ENCODE measurements at regions not wholly inside any gene's neighbourhood (a gene's known extent, or its start where the extent isn't known, plus 50 kb on each side); places are given as distances from the start of the nearest gene placed in this dataset.
"Not testable (repeated sequence)": the region's sequence is repeated elsewhere in the genome, so short reads cannot be mapped to it uniquely, and the experiment has no call there.

DNA sequence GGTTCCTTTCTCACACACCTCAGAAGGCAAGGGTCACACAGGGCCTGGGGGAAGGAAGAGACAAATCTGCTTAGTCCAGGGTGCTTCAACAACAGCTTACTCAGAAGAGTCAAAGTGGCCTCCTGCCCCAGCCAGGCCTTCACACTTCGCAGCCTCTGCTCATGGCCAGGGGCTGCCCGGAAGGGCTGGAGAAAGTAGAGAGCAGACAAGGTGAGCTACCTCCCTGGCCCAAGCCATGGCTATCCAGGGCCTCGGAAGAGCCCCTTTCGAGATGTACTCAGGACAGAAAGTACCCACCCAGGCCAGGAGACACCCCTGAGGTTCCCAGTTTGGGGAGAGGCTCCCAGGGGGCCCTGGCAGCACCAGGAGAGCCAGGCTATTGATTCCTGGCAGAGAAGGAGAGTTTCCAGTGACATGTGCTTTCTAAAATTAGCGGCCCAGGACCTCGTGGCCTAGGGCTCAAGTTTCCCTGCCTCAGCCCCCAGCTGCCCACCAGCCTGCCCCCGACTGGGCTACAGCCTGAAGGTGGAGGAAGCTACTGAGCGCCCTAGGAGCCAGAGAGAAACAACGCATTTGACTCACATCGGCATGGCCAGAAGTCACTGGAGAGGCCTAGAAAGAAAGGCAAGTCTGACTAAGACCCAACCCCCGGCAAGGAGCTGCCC is 533.2 kb downstream of the TP53TG3F start:
- peak overlapping the region in 1 of 21 experiments; percentile 24 for H3K27ac ChIP-seq
- not testable (repeated sequence) for H3K4me3 ChIP-seq

DNA sequence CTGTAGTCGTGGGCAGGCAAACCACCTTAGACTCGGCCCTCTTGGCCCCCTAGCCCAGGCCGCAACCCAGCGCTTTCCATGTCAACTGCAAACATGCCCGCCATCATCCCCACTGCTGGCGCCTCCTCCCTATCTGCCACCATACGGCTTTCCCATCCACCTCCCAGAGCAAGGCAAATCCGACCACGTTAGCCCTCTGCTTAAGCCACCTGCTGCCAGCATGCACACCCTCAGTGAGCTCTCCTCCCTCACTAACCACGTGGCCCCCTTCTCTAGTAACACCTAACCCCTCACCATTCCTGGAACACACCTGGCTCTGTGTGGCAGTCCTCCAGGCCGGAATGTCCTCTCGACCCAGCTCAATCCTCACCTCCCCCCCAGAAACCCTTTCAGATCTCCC is 534.8 kb downstream of the TP53TG3F start:
- not testable (repeated sequence) for H3K4me3 ChIP-seq, H3K27ac ChIP-seq

DNA sequence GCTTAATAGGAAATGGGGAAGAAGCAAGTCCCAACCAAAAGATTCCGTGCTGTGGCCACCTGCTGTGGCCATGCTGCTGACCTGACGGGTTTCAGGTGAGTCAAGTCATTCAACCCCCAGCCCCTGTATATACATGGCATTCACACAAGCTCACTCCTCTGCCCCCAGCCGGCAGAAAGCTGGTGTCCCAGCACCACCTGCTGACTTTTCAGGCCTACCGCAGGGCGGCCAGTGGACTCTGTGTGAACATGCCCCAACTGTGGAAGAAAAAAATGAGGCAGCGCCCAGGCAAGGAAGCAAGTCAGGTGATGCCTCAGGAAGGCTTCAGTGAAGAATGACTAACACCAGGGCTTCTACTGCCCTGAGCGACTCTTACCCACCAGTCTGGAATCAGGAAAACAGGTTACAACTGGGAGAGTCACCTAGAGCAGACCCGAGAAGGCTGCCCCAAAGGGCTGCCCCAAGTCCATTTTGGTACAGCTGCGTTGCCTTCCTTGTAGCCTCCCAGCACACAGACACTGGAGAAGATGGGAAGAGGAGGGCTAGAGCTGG is 536.5 kb downstream of the TP53TG3F start:
- not testable (repeated sequence) for H3K27ac ChIP-seq, H3K4me3 ChIP-seq

DNA sequence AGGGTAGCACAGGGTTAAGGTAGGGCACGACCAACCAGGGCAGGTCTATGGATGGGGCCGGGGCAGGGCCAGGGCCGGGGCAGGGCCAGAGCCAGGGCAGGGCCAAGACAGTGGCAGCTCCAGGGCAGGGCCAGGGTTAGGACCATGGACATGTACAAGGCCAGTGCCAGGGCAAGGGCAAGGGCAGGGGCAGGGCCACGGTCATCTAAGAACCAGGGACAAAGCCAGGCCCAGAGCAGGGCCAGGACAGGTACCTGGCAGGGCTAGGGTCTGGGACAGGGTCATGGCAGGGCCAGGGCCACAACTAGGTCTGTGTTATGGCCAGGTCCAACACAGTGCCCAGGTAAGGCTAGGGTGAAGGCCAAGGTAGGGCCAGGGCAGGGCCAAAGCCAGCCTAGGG is 541.8 kb downstream of the TP53TG3F start:
- not testable (repeated sequence) for H3K4me3 ChIP-seq, H3K27ac ChIP-seq

DNA sequence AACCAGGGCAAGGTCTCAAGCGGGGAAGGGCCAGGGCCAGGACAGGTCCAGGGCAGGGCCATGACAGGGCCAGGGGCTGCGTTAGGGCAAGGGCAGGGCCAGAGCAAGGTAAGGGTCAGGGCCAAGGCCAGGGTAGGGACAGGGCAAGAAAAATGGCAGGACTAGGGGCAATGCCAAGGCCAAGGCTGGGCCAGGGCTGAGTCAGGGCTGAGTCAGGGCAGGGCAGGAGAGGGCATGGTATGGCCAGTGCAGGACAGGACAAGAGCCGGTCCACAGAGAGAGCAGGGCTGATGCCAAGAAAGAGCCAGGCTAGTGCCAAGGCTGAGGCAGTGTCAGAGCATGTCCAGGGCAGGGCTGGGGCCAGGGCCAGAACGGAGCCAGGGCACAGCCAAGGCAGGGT is 542.5 kb downstream of the TP53TG3F start:
- H3K4me3 ChIP-seq, result not testable (repeated sequence)

DNA sequence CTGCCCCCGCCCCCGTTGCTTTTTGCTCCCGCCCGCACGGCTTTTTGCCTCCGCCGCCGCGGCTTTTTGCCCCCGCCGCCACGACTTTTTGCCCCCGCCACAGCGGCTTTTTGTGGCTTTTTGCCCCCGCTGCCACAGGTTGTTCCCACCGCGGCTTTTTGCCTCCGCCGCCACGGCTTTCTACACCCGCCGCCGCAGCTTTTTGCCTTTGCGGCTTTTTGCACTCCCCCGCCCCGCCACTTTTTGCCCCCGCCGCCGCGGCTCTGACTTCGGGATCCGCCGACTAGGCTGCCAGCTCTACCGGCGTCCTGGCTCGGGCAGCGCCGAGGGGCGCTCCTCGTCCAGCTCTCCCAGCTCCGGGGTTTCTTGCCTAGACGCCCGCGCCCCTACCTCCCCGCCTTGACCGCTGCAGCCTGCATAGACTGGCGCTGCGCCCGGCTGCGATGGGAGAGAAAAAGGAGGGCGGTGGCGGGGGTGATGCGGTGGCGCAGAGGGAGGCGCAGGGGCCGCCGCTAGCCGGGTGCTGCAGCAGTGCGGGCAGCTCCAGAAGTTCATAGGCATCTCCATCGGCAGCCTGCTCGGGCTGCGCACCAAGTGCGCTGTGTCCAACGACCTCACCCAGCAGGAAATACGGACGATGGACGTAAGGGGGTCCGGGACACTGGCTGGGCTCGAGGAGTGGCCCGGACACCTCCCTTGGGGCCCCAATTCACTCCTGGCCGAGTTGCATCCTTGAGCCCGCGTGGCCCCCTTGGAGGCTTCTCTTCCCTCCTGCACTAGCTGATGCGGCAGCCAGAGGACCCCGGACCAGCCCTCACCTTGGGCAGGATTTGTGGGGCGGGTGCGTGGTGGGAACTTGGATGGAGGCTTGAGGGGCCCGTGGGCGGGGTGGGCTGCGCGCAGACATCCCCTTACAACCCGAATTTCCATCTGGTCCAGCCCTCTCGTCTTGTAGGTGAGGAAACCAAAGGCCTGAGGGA is 555.7 kb downstream of the TP53TG3F start:
- H3K4me3 ChIP-seq, H3K27ac ChIP-seq: not testable (repeated sequence)

More for the DNA sequence above, 542.5 kb downstream of the TP53TG3F start:
- H3K27ac ChIP-seq, result not testable (repeated sequence)

DNA sequence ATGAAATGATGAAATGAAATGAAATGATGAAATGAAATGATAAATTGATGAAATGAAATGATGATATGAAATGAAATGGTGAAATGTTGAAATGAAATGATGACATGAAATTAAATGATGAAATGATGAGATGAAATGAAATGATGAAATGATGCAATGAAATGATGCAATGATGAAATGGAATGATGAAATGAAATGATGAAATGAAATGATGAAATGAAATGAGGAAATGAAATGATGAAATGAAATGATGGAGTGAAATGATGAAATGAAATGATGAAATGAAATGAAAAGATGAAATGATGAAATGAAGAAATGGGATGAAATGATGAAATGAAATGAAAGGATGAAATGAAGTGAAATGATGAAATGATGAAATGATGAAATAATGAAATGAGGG is 558.9 kb downstream of the TP53TG3F start:
- not testable (repeated sequence) for H3K4me3 ChIP-seq, H3K27ac ChIP-seq

DNA sequence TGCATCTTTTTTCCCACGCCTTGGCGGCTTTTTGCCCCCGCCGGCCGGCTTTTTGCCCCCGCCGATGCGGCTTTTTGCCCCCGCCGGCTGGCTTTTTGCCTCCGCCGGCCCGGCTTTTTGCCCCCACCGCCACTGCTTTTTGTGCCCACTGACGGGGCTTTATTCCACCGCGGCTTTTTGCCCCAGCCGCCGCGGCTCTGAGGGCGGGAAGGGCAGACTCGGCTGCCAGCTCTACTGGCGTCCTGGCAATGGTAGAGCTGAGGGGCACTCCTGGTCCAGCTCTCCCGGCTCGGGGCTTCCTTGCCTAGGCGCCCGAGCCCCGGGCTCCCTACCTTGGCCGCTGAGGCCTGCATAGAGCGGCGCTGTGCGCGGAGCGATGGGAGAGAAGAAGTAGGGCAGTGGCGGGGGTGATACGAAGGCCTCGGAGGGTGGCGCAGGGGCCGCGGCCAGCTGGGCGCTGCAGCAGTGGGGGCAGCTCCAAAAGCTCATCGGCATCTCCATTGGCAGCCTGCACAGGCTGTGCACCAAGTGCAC is 591.4 kb downstream of the TP53TG3F start:
- H3K4me3 ChIP-seq, result no peak overlapping the region
- H3K27ac ChIP-seq, result no peak overlapping the region

DNA sequence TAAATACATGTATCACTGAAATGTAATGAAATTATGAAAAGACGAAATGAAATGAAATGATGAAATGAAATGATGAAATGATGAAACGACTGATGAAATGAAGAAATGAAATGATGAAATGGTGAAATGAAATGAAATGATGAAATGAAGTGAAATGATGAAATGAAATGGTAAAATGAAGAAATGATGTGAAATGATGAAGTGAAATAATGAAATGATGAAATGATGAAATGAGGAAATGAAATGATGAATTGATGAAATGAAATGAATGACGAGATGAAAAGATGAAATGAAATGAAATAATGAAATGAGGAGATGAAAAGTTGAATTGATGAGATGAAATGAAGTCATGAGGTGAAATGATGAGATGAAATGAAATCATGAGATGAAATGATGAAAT is 594.7 kb downstream of the TP53TG3F start:
- no peak overlapping the region for H3K4me3 ChIP-seq
- no peak overlapping the region for H3K27ac ChIP-seq

DNA sequence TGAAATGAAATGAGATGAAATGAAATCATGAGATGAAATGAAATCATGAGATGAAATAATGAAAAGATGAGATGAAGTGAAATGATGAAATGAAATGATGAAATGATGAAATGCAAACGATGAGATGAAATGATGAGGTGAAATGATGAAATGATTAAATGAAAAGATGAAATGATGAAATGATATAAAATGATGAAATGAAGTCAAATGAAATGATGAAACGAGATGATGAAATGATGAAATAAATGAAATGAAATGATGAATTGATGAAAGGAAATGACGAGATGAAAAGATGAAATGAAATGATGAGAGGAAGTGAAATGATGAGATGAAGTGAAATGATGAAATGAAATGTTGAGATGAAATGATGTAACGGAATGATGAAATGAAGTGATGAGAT is 595.6 kb downstream of the TP53TG3F start:
- H3K27ac ChIP-seq, result no peak overlapping the region
- no peak overlapping the region for H3K4me3 ChIP-seq

DNA sequence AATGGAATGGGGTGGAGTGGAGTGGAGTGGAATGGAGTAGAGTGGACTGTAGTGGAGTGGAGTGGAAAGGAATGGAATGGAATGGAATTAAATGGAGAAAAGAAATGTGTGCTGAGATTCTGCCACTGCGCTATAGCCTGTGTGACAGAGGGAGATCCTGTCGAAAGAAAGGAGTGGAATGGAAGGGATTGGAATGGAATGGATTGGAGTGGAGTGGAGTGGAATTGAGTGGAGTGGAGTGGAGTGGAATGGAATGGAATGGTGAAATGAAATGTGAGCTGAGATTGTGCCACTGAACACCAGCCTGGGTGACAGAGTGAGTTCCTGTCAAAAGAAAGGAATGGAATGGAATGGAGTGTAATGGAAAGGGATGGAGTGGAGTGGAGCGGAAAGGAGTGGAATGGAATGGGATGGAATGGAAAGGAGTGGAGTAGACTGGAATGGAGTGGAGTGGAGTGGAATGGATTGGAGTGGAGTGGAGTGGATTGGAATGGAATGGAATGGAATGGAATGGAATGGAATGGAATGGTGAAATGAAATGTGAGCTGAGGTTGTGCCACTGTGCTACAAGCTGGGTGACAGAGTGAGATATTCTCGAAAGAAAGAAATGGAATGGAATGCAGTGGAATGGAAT is 603.3 kb downstream of the TP53TG3F start:
- H3K27ac ChIP-seq, H3K4me3 ChIP-seq: not testable (repeated sequence)

DNA sequence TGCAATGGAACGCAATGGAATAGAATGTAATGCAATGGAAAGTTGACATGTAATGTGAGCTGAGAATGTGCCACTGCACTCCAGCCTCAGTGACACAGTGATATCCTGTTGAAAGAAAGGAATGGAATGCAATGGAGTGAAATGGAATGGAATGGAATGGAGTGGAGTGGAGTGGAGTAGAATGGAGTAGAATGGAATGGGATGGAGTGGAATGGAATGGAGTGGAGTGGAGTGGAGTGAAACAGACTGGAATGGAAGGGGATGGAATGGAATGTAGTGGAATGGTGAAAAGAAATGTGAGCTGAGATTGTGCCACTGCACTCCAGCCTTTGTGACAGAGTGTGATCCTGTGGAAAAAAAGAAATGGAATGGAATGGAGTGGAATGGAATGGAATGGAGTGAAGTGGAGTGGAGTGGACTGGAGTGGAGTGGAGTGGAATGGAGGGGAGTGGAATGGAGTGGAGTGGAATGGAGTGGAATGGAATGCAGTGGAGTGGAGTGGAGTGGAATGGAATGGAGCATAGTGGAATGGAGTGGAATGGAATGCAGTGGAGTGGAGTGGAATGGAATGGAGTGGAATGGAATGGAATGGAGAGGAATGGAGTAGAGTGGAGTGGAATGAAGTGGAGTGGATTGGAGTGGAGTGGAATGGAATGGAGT is 604.2 kb downstream of the TP53TG3F start:
- not testable (repeated sequence) for H3K4me3 ChIP-seq, H3K27ac ChIP-seq

DNA sequence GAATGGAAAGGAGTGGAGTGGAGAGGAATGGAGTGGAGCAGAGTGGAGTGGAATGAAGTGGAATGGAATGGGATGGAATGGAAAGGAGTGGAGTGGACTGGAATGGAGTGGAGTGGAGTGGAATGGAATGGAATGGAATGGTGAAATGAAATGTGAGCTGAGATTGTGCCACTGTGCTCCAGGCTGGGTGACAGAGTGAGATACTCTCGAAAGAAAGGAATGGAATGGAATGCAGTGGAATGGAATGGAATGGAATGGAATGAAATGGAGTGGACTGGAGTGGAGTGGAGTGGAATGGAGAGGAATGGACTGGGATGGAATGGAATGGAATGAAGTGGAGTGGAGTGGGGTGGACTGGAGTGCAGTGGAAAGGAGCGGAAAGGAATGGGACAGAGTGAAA is 605.2 kb downstream of the TP53TG3F start:
- not testable (repeated sequence) for H3K27ac ChIP-seq, H3K4me3 ChIP-seq

DNA sequence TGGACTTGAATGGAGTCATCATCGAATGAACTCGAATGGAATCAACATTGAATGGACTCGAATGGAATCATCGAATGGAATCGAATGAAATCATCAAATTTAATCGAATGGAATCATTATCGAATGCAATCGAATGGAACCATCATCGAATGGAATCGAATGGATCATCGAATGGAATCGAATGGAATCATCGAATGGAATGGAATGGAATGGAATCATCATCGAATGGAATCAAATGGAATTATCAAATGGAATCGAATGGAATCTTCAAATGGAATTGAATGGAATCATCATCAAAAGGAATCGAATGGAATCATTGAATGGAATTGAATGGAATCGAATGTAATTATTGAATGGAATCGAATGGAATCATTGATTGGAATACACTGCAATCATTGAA is 610.3 kb downstream of the TP53TG3F start:
- not testable (repeated sequence) for H3K4me3 ChIP-seq, H3K27ac ChIP-seq

DNA sequence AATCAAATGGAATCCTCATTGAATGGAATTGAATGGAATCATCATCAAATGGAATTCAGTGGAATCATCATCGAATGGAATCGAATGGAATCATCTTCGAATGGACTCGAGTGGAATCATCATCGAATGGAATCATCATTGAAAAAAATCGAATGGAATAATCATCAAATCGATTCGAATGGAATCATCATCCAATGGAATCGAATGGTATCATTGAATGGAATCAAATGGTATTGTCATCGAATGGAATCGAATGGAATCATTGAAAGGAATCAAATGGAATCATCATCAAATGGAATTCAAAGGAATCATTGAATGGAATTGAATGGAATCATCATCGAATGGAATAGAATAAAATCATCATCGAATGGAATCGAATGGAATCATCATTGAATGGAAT is 619.3 kb downstream of the TP53TG3F start:
- no peak overlapping the region for H3K27ac ChIP-seq
- H3K4me3 ChIP-seq, result no peak overlapping the region

DNA sequence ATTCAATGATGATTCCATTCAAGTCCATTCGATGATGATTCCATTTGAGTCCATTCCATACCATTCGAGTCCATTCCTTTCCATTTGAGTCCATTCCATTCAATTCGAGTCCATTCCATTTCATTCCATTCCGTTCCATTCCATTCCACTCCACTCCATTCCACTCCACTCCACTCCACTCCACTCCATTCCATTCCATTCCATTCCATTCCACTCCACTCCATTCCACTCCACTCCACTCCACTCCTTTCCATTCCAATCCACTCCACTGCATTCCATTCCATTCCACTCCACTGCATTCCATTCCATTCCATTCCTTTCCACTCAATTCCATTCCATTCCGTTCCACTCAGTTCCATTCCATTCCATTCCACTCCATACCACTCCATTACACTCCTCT is 625.6 kb downstream of the TP53TG3F start:
- H3K27ac ChIP-seq, H3K4me3 ChIP-seq: not testable (repeated sequence)

DNA sequence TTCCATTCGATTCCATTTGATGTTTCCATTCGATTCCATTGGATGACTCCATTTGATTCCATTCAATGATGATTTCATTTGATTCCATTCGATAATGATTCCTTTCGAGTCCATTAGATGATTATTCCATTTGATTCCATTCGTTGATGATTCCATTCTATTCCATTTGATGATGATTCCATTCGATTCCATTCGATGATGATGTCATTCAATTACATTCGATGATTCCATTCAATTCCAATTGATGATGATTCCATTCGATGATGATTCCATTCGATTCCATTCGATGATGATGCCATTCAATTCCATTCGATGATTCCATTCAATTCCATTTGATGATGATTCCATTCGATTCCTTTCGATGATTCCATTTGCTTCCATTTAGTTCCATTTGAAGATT is 635.6 kb downstream of the TP53TG3F start:
- H3K4me3 ChIP-seq, H3K27ac ChIP-seq: not testable (repeated sequence)

DNA sequence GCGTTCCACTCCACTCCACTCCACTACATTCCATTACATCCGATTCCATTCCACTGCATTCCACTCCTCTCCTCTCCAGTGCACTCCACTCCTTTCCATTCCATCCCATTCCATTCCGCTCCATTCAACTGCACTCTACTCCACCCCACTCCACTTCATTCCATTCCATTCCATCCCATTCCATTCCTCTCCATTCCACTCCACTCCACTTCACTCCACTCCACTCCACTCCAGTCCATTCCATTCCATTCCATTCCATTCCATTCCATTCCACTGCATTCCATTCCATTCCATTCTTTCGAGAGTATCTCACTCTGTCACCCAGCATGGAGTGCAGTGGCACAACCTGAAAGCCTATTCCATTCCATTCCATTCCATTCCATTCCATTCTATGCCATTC is 637.5 kb downstream of the TP53TG3F start:
- not testable (repeated sequence) for H3K27ac ChIP-seq, H3K4me3 ChIP-seq

DNA sequence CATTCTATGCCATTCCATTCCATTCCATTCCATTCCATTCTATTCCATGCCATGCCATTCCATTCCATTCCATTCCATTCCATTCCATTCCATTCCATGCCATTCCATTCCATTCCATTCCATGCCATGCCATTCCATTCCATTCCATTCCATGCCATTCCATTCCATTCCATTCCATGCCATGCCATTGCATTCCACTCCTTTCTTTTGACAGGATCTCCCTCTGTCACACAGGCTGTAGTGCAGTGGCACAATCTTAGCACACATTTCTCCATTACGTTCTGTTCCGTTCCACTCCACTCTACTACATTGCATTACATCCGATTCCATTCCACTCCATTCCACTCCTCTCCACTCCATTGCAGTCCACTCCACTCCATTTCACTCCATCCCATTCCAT is 637.9 kb downstream of the TP53TG3F start:
- not testable (repeated sequence) for H3K27ac ChIP-seq, H3K4me3 ChIP-seq

DNA sequence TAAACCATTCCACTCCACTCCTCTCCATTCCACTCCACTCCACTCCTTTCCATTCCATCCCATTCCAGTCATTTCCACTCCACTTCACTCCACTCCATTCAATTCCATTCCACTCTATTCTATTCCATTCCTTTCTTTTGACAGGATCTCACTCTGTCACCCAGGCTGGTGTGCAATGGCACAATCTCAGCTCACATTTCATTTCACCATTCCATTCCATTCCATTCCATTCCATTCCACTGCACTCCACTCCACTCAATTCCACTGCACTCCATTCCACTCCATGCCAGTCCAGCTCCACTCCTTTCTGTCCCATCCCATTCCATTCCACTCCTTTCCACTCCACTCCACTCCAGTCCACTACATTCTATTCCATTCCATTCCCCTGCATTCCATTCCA is 638.6 kb downstream of the TP53TG3F start:
- not testable (repeated sequence) for H3K4me3 ChIP-seq, H3K27ac ChIP-seq

Data from skin epidermis (tissue), 12 donors.